ENCODE measurements at regions not wholly inside any gene's neighbourhood (a gene's known extent, or its start where the extent isn't known, plus 50 kb on each side); places are given as distances from the start of the nearest gene placed in this dataset.
A peak's percentile ranks its signal among the peaks of the same experiment; 100 is the strongest.
"Not testable (repeated sequence)": the region's sequence is repeated elsewhere in the genome, so short reads cannot be mapped to it uniquely, and the experiment has no call there.

DNA sequence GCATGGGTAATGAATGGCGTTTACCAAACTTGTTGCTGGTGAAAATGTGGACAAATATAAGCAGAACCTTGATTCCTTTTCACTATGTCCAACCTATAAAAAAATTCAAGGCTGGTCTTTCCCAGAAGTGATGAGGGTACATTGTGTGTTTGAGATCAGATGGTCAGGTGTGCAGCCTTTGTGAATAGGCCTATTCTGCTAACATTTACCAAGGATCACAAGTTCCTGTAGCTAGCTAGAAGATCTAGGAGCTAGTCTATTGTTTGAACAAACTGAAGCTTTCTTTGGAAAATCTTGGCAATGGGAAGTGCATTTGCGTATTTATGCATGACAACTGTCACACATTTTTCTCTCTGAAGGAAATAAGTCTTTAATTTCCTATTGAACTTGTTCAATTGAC is 489.6 kb downstream of the KLF5 start:
- ATAC-seq: no peak

DNA sequence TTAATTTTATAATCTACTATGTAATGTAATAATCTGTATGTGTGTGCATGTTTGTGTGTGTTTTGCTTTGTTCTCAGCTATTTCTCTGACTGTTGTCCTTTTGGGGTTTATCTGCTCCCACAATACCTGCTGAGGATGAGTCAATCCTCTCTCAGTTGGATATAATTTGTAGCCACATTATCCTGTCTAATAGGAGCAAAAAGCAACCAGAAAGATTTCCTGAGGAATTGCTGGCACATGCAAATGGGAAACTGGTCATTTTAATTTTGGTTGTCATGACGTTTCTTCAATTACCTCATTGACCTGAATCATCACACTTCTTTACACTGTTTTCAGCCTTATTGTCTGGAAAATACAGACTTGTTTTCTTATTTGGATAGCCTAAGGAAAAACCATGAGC is 488.4 kb downstream of the KLF5 start:
- no peak for ATAC-seq

DNA sequence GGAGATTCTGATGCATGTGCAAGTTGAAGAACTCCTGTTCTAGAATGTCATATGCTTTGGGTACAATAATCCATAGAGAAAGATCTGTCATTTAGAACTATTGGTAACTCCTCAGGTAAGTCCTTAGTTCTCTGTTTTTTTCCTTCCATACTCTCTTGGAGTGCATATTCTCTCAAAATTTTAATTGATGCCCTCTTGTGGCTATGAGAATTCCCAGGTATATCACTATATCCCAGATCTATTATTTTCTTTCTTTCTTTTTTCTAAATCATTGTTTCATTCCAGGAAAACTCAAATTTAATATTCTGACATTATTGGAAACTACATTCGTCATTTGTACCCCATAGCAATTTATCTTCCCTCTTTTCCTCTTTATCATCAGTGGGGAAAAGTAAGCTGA is 485.4 kb downstream of the KLF5 start:
- no peak for ATAC-seq

DNA sequence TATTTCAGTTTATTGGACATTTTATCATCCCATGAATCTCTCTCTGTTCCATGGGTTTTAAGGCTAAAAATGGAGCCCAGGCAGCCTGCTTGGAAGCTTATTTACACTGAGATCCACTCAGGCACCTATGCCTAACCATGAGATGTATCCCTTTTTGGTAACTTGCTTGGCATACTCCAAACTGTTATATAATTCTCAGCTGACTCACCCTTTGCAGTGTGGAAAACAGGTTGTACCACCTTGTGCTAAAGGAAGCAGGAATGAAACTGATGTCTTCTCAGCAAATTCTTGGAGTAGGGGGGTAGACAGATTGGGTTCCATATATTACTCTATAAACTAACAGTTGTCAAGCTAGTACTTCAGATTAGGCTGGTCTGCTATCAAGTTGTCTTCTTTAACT is 483.6 kb downstream of the KLF5 start:
- ATAC-seq: no peak

DNA sequence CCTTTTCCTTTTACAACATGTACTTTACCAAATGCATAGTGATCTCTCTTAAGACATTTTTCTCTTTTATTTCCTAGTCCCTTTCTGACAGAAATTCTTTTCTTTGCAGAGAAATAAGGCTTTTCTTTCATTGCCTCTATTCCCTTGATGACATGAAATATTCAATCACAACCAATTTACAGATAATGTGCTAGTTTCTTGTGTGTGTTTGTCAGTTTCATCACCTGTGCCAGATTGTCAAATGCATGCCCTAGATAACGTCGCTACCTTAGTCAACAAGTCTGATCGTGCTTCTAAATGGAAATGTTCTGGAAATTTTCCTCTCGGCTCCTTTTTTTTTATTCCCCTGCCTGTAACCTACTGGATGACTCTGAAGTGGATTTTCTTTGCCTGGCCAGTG is 478.1 kb downstream of the KLF5 start:
- ATAC-seq: no peak

DNA sequence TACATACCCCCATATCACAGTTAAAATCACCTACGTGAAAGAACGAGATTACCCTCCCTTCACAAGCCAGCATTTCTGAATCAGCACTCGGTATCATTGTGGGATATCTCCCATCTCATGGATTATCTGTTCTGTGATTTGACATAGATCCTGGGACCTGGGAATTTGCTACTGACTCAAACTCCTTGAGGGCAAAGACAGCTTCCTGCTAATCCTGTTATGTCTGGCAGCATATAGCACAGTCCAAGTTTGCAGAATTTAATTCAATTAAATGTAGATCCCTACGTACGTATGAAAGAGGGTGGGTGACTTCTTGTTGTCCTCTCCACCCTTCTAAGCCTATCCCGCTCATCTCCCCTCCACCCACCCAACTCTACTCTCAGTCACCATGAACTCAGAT is 476.5 kb downstream of the KLF5 start:
- ATAC-seq: no peak

DNA sequence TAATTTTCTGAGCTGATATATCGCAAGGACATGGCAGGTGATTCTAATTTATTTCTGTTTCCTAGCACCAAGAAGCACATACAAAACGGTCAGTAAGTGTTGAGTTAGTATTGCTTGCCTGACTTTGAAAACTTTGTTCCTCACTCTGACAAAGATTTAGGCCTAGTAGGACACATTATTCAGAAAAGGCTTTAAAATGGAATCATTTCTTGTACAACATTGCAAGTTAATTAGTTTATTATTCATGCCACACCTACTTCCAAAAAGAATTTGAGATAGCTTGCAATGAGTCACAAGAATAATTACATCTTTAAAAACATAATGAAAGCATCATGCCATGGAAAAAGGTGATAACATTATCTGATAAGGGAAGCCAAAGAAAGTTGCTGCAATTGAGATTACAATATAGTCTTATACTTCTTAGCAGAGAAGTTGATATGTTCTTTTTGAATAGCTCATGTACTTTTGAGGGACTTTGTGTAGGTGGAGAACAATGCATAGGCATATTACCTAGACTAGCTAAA is 474.2 kb downstream of the KLF5 start:
- ATAC-seq: no peak

DNA sequence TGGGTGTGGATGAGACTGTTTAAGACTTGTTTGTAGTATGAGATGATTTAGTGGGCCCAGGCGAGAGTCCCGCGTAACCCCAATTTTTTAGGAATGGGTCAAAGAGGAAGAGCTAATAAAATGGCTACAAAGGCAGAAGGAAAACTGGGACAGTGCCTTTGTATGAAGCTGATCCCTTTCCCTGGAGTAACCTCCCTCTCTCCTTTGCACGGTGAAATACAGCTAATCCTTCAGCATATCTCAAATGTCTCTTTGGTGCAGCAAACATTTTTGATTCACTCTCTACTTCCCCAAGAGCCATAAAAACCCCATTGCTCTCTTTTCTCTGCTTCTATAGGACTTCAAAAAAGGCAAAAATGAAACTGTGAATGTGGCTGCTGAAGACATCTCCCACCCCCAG is 473.8 kb downstream of the KLF5 start:
- no peak for ATAC-seq

DNA sequence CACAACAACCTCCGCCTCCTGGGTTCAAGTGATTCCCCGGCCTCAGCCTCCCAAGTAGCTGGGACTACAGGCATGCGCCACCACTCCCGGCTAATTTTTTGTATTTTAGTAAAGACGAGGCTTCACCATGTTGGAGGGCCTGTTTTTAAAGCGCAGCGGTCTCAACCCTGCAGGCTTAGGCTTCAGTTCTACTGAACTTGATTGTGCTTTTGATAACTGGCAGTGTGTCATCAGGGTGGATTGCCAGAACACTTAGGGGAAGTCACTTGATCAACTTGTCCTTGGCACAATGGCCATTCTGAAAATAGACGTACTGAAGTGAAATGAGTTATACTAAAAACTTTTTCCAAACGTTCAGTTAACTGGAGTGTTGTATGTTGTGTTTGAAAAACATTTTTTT is 472.2 kb downstream of the KLF5 start:
- ATAC-seq: no peak

DNA sequence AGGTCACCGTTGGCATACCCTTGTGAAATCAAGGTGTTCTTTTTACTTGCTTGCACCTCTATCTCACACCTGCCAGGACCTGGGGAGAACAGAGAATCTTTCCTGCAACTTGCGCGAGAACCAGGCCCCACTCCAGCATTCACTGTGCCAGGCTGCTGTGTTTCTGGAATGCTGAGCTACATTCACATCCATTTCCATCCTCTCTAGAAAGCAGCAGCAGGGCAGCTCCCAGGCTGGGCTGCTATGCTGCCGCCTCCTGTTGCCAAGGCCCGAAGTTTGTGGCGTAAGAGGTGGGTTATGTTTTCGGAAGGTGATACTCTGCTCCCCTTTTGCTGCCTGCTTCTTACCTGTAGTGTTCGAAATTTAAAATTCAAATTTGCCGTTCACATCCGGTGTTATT is 464.1 kb downstream of the KLF5 start:
- no peak for ATAC-seq

DNA sequence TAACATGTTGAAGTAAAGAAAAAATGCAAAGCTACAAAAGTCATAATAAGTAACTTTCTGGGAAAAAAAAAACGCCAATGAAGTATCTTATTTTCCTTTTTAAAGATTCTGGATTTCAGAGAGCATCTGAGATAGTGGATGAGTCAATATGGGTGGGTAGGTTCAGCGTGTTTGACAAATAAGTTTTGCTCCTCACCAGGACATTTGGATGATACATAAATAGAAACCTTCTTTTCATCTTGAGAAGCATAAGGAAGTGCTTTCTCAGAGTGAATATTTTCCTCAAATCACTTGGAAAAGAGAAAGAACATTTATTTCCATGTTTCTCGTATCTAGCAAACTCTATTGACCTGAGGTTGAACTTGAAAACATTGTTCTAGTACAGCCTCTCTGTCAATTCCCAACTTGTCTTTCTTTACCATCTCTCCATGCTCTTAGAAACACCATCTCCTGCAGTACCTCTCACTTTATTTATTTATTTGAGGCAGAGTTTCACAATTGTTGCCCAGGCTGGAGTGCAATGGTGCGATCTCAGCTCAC is 463.2 kb downstream of the KLF5 start:
- no peak for ATAC-seq

DNA sequence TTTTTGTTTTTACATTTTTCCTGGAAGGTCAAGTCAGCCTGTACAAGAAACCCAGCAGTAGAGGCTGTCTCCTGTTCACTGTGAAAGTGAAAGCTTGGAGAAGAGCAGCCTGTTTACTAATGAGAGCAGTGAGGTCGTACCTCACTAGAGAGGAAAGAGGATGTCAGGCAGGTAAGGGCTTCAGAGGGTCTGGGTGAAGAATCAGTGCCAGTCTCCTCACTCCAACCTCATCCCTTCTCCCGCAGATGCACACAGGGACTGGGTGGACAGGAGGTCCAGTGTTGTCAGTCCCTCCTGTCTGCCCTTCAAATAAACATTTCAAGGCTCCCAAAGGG is 462.5 kb downstream of the KLF5 start:
- peak; percentile 43 to 52 for ATAC-seq

DNA sequence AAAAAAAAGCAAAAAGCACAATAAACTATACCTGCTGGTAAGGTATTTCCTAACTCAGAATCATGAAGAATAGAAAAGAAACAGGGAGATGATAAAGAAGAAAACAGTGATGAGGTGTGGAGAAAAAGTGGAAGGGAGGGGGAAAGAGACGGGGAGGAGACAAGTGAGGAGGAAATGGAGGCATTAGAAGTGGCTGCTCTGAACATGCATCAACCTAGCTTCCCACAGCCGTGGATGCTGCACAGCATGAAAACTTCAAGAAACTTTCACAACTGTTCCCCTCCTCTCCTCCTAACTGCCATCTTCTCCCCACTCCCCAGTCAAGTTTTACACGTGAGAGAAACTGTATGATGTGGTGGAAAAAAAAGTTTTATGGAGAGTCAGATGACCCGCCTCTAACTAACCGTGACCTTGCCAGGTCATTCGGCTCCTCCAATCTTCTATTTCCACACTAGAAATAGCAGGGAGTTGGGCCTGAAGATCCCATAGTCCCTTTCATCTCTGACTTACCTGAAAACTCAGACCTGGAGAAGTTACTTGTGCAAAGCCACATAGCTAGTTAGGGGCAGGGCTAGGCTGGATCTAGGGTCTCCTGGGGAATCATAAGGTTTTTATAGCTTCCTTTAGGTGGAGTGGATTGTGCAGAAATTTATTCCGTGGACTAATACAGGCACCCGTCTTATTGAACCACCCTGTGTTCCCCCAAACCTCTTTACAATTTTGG is 461.9 kb downstream of the KLF5 start:
- ATAC-seq: no peak

DNA sequence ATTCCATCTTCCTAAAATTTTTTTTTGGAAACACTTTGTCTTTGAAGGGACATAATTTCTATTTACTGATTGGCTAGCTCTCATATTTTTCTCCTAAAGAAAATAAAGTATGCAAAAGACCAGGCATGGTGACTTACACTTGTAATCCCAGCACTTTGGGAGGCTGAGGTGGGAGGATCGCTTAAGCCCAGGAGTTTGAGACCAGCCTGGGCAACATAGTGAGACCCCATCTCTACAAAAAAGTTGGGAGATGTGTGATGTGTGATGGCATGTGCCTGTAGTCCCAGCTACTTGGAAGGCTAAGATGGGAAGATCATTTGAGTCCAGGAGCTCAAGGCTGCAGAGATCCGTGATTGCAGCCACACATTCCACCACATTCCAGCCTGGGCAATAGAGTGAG is 461.3 kb downstream of the KLF5 start:
- ATAC-seq: not testable (repeated sequence)

DNA sequence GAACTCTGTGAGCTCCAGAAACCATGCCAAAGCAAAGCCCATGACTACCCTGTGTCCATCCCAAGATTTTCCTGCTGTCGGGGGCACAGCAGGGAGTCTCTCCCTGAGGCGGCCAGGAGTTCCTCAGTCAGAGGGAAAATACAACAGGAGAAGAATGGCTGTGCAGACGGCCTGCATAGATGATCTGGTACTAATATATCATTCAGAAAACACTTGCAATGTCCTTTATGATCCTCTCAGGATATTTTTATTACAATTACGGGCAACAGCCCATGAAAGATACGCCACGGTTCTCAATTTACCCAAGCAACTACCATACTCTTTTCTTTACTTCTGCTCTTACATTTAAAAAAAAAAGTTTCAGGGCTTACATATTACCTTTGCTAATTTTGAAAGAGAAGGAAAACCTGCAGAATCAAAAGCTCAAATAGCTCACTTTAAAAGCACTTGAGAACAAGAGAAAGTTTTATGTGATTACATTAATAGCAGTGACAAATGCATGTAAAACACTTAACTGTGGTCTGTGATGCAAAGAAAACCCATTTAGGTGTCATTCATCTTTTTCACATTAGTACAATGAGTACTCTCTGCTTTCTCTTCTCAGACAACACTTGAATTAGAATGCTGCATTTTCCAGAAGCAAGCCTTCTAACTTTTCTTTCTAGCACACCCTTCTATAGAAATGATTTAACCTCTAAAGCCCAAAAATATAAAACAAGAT is 460.8 kb downstream of the KLF5 start:
- ATAC-seq: no peak

DNA sequence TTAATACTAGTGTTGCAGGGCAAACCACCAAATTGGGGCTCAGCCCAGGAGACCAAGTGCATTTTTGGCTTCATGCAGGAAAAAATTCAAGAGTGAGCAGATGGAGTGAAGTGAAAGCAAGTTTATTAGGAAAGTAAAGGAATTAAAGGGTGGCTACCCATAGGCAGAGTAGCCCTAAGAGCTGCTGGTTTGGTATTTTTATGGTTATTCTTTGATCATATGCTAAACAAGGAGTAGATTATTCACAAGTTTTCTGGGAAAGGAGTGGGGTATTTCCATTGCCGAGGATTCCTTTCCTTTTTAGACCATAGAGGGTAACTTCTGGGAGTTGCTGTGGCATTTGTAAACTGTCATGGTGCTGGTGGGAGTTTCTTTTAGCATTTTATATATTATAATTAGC is 459.0 kb downstream of the KLF5 start:
- no peak for ATAC-seq

DNA sequence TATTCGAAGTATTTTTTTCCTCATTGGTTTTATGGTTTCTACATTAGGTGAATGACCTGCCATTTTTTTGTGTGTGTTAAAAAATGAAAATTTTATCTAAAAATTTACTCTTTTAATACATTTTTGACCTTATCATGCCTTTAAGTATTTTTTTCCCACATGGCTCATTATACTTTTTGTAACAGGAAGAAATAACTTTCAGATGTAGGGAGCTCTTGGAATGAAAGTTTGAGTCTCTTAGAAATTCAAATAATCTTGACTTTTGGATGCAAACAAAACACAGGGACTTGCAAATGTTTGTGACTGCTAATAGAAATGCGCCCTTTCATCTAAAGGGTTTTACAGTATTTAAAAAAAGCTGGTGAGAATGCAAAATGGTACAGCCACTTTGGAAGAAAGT is 457.9 kb downstream of the KLF5 start:
- ATAC-seq: no peak

DNA sequence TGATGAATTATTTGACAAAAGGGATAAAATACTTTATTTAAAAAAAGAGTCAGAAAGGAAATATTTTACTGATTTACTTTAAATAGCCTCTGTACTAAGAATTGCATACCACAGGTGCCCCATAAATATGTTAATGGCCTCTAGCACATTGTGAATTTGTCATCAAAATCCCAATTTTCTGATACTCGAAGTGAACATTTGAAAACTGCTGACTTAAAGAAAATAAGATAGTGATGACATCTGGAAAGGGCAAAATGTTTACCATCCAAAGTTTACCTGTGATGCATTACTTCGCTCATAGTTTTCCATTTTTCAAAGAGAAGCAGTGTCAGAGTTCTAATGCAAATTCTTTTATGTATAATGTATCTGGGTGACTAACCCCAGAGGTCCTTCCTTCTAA is 455.4 kb downstream of the KLF5 start:
- ATAC-seq: no peak

DNA sequence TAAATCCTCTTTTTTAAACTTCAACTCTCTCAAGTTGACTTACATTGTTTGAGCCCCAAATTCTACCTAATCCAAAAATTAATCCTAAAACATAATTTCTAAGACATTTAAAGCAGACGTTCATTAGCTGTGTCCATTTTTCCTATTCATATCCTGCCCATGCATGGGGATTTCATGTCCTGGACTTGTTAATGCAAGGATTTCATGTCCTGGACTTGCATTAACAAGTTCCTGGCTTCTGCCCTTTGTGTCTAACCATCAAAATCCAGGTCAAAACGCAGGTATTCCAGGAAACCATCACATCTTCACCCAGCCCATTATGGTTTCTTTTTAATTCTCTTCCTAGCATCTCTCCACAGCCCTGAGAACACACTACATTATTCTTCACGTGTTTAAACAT is 454.9 kb downstream of the KLF5 start:
- ATAC-seq: no peak

DNA sequence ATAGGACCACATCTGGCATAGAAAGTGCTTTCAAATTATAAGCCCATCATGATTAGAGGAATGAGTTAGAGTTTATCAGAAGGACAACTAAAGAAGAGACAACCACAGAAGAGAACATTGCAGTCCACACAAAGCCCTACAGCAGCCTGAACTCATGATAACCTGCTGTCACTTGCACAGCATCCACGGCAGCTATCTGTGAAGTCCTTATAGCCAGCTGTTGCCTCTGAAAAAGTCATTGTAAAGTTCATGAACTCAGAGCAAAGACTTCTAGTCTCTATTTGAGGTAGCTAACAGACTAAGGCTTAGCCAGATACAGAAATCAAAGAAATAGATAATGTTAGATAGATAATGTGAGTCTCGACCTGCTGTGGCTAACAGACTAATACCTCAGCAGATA is 450.0 kb downstream of the KLF5 start:
- no peak for ATAC-seq

DNA sequence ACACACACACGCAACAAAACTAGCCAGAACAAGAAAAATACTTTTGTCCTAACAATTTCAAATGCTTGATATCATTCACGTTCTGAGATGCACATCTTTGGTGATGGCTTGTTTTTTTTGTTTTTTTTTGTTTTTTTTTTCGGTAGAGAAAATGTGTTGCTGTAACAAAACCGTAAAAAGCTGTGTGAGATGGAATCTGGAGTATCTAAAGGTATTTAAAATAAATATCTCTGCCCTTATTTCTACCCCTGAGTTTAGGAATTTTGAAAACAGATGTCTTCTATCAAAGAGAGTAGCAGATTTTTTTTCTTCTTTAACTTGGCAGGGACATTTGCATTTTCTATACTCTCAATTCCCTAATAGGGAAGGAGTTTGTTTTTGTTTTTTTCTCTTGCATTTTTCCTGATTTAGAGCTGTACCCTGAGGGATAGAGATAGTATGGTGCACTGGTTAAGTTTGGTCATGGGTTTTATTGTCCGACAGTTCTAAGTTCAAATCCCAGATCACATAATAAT is 446.6 kb downstream of the KLF5 start:
- no peak for ATAC-seq

DNA sequence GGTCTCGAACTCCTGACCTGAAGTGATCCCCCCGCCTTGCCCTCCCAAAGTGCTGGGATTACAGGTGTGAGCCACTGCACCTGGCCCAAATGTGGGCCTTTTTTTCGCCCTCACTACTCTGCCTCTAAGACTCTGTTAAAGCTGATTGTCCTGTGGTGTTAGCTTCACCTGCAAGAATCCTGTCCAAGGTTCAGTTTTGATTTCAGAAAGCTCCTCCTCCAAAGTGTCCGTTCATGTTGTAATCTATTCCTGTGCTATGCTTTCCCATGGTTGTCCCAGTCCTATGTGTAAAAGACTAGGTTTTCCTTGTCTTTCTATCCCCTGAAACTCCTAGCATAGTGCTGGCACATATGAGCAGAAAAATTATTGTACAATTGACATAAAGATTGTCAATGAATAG is 440.9 kb downstream of the KLF5 start:
- no peak for ATAC-seq

DNA sequence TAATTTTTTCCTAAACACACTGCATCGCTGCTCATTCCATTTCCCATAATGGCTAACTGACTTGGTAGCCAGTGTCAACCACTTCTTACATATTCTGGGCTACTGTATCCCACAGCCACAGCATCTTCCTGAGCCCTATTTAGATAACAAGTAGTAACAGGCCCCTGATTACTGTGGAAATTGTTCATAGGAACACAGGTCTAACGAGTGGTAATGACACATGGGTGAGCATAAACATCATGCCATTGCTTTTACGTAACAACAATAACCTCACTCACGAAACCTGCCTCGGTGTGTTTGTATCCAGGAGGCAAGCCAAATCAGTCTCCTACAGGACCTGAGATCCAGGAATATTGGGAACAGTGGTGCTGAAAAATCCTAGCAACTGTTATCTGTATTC is 438.6 kb downstream of the KLF5 start:
- ATAC-seq: no peak

DNA sequence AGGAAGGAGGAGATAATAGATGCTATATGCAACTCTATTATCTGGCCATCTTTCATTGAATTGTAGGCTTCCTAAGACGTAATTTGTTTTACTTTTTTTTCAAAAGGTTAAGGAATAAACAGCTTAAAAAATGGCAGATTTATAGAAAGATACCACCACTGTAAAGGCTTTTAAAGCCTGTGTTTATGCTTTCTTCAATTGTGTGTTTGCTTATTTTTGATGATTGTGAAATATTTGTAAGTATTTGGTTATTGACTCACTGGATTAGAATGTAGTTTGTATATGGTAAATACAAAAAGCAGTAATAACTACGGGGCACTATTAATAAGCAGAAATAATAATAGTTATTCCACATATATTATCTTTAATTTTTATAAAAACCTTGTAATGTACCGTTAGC is 437.9 kb downstream of the KLF5 start:
- no peak for ATAC-seq
